Osteoblast (primary cell): ENCODE measurements at regions not wholly inside any gene's neighbourhood (a gene's known extent, or its start where the extent isn't known, plus 50 kb on each side); places are given as distances from the start of the nearest gene placed in this dataset.
A peak's percentile ranks its signal among the peaks of the same experiment; 100 is the strongest.

Experiments used
- DNase-seq: peaks from one replicate; pipeline ENCODE4 v3.0.0; 2011; ENCODE audit warnings: low spot score, mixed read lengths; ENCODE audit not compliant: insufficient read length; ENCODE audit errors: missing footprints
- H2AFZ ChIP-seq: 2 replicates; pipeline ENCODE4 v1.6.0; 2011; ENCODE audit warnings: mild to moderate bottlenecking, low read length
- H3K27ac ChIP-seq: 2 replicates; pipeline ENCODE4 v1.5.1; 2011; ENCODE audit warnings: mild to moderate bottlenecking, low read depth, low read length, moderate library complexity
- H3K27me3 ChIP-seq: 2 replicates; pipeline ENCODE4 v1.6.0; 2012; ENCODE audit warnings: mild to moderate bottlenecking, control low read depth, inconsistent platforms, low read length, moderate library complexity; ENCODE audit not compliant: insufficient read depth
- H3K36me3 ChIP-seq: 2 replicates; pipeline ENCODE4 v1.5.1; 2011; ENCODE audit warnings: mild to moderate bottlenecking, low read length, control low read depth, moderate library complexity; ENCODE audit not compliant: insufficient read depth
- H3K4me1 ChIP-seq: 2 replicates; pipeline ENCODE4 v1.5.1; 2011; ENCODE audit warnings: mild to moderate bottlenecking, low read length, control low read depth, moderate library complexity; ENCODE audit not compliant: insufficient read depth
- H3K4me2 ChIP-seq: 2 replicates; pipeline ENCODE4 v1.6.0; 2011; ENCODE audit warnings: mild to moderate bottlenecking, low read length; ENCODE audit not compliant: insufficient read depth
- H3K4me3 ChIP-seq: fragments of 200-600 bp; sonication (generic); 3 replicates; pipeline ENCODE4 v1.5.1; 2012; ENCODE audit warnings: mild to moderate bottlenecking, low read length, inconsistent platforms; ENCODE audit not compliant: insufficient read depth
- H3K79me2 ChIP-seq: 2 replicates; pipeline ENCODE4 v1.6.0; 2012; ENCODE audit warnings: mild to moderate bottlenecking, low read length, control low read depth, inconsistent platforms; ENCODE audit not compliant: insufficient read depth
- H3K9me3 ChIP-seq: 2 replicates; pipeline ENCODE4 v1.5.1; 2011; ENCODE audit warnings: low read depth, low read length, control low read depth
- H4K20me1 ChIP-seq: 2 replicates; pipeline ENCODE4 v1.6.0; 2012; ENCODE audit warnings: mild to moderate bottlenecking, low read length, control low read depth; ENCODE audit not compliant: insufficient read depth
- CTCF ChIP-seq: IDR thresholded peaks from 2 replicates; pipeline ENCODE4 v1.5.1; 2011; ENCODE audit warnings: mild to moderate bottlenecking, low read depth, low read length, moderate library complexity; ENCODE audit errors: extremely low read depth

DNA sequence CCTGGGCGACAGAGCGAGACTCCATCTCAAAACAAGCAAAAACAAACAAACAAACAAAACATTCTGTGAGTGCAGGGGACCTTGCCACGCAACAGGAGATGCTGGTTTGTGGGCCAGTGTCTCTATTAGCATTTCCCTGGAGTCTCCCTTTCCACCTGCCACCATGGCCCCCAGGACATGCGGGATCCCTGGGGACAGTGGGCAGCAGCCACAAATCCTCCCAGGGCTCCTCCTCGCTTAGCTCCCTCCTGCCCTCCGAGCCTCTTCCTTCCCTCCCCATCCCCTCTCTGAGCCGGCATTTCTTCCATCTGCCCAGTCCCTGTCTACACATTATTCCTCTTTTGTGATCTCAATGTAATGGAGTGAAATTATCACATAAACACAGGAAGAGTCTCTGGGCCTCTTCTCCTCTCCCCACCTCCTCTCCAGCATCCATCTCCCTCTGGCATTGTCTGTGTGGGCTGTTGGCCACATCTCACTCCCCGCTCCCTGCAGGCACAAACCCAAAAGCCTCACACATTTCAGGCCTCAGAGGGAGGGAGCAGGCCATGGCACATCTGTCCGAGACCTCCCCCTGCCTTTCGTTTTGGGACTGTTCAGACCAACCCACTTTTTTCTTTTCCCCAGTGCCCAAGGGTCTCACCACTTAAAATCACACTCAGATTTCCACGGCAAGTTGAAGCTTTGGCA lies 144.3 kb downstream of the MIS18A start:
- H2AFZ ChIP-seq = no peak overlapping the region
- no peak overlapping the region for H3K27ac ChIP-seq
- no peaks in the 10 kb centered on the region for H3K4me1 ChIP-seq

DNA sequence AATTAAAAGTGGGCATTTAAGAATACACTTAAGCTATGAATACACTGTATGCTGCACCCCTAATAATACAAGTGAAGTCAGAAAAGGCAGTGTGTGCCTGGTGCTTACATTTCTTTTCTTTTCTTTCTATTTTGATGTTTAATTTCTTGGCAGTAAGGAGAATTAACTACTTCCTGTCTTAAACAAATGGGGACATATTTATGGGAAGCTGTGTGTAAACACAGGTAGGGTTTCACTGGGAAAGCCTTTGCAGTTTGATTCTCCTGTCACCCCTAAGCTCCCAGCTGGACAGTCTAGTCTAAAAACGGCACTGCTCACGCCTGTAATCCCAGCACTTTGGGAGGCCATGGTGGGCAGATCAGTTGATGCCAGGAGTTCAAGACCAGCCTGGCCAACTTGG lies 146.0 kb downstream of the MIS18A start:
- Histone ChIP-seq H4K20me1 (no peaks in the 10 kb centered on the region), H3K27me3 (no peaks in the 10 kb centered on the region)

More for the DNA sequence above, 144.3 kb downstream of the MIS18A start:
- no peak for DNase-seq
- Histone ChIP-seq H3K36me3 (no peaks in the 10 kb centered on the region), H3K79me2 (no peaks in the 10 kb centered on the region), H3K4me2 (no peak overlapping the region), H4K20me1 (no peaks in the 10 kb centered on the region), H3K9me3 (no peaks in the 10 kb centered on the region), H3K27me3 (no peaks in the 10 kb centered on the region), H3K4me3 (no peak overlapping the region)
- no peak for TF ChIP-seq CTCF

GRCh38 chr21:32132409-32132808 lies 146.4 kb downstream of the MIS18A start:
- H3K4me3 ChIP-seq = no peak overlapping the region
- H3K36me3 ChIP-seq = no peaks in the 10 kb centered on the region
- no peak for DNase-seq
- no peak overlapping the region for H2AFZ ChIP-seq
- no peaks in the 10 kb centered on the region for H4K20me1 ChIP-seq
- H3K79me2 ChIP-seq = no peaks in the 10 kb centered on the region
- H3K27me3 ChIP-seq = no peaks in the 10 kb centered on the region
- no peak overlapping the region for H3K4me2 ChIP-seq
- no peak for TF ChIP-seq CTCF
- H3K9me3 ChIP-seq = no peaks in the 10 kb centered on the region
- no peaks in the 10 kb centered on the region for H3K4me1 ChIP-seq
- no peak overlapping the region for H3K27ac ChIP-seq

More for the DNA sequence above, 146.0 kb downstream of the MIS18A start:
- Histone ChIP-seq H3K27ac (no peak overlapping the region), H3K36me3 (no peaks in the 10 kb centered on the region), H3K4me2 (no peak overlapping the region), H3K4me1 (no peaks in the 10 kb centered on the region), H3K4me3 (no peak overlapping the region), H2AFZ (no peak overlapping the region), H3K9me3 (no peaks in the 10 kb centered on the region), H3K79me2 (no peaks in the 10 kb centered on the region)
- no peak for DNase-seq
- TF ChIP-seq CTCF = no peak

DNA sequence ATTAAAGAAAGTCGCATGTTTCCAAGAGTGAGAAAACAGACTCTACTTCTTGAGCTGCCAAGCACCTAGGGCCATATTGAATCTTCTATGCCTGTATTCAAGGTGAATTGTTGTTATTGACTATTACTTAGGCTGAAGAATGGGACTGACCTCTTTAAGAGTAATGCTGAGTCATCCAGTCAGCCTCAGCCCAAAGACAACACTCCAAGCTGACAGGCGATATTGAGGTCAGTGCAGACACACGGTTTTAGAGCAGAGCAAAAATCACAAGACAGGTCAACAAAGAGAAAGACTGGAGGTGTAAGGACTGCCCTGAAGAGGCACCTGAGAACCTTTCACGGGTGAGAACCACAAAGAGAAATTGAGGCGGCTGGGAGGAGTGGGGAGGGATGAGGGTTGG lies 146.9 kb downstream of the MIS18A start:
- H3K4me3 ChIP-seq = no peak overlapping the region
- TF ChIP-seq CTCF = no peak
- no peak overlapping the region for H3K4me2 ChIP-seq
- peak; percentile 63 for DNase-seq
- H3K27me3 ChIP-seq = no peaks in the 10 kb centered on the region
- H3K79me2 ChIP-seq = no peaks in the 10 kb centered on the region
- no peak overlapping the region for H2AFZ ChIP-seq
- H4K20me1 ChIP-seq = no peaks in the 10 kb centered on the region
- H3K36me3 ChIP-seq = no peaks in the 10 kb centered on the region
- H3K9me3 ChIP-seq = no peaks in the 10 kb centered on the region
- no peak overlapping the region for H3K27ac ChIP-seq
- H3K4me1 ChIP-seq = no peaks in the 10 kb centered on the region
